Common myeloid progenitor, CD34-positive (primary cell): ENCODE measurements at regions not wholly inside any gene's neighbourhood (a gene's known extent, or its start where the extent isn't known, plus 50 kb on each side); places are given as distances from the start of the nearest gene placed in this dataset.

ENCODE experiments used
- CTCF ChIA-PET: fragments of 350-600 bp; sonication (Branson Sonifier 250); formaldehyde crosslinking; loops from one replicate; lab custom pipeline; 2021; ENCODE audit warnings: antibody characterized with exemption; lab: Charles Lee
- POLR2A ChIA-PET: fragments of 350-600 bp; sonication (Branson Sonifier 250); formaldehyde crosslinking; loops from one replicate; lab custom pipeline; 2021; ENCODE audit warnings: antibody characterized with exemption; lab: Charles Lee
- DNase-seq, 3 donors: peaks; one replicate each; pipeline versions ENCODE4 v3.0.0 to v3.0.0-alpha.2; 2013
- H3K27ac ChIP-seq, 2 experiments: 1 replicate in 1 of 2; 2 replicates in 1 of 2; pipeline ENCODE4 v1.7.0; 2013; ENCODE audit warnings: inconsistent platforms in 2 of 2, low read length in 2 of 2, mild to moderate bottlenecking in 2 of 2, low read depth in 1 of 2, moderate library complexity in 1 of 2; ENCODE audit not compliant: severe bottlenecking in 2 of 2, insufficient read depth in 1 of 2, poor library complexity in 1 of 2
- H3K27me3 ChIP-seq, 5 experiments: replicated peaks in 2 of 5; 1 replicate in 3 of 5; 2 replicates in 2 of 5; pipeline versions ENCODE4 v1.6.1 to v1.7.0; 2013; ENCODE audit warnings: low read length in 4 of 5, mild to moderate bottlenecking in 2 of 5, moderate library complexity in 2 of 5, inconsistent platforms in 1 of 5; ENCODE audit not compliant: insufficient read depth in 5 of 5, control insufficient read depth in 4 of 5
- H3K36me3 ChIP-seq, 4 experiments: 1 replicate in 2 of 4; 2 replicates in 2 of 4; pipeline versions ENCODE4 v1.6.1 to v1.7.0; 2013; ENCODE audit warnings: low read length in 3 of 4, control low read depth in 1 of 4, mild to moderate bottlenecking in 1 of 4; ENCODE audit not compliant: control insufficient read depth in 4 of 4, insufficient read depth in 4 of 4
- H3K4me1 ChIP-seq, 4 experiments: 1 replicate in 3 of 4; 2 replicates in 1 of 4; pipeline versions ENCODE4 v1.6.1 to v1.7.1; 2013; ENCODE audit warnings: low read length in 3 of 4, mild to moderate bottlenecking in 3 of 4, control low read depth in 1 of 4, inconsistent platforms in 1 of 4, moderate library complexity in 1 of 4; ENCODE audit not compliant: control insufficient read depth in 4 of 4, insufficient read depth in 4 of 4; ENCODE audit errors: control extremely low read depth in 1 of 4
- H3K4me3 ChIP-seq, 7 experiments: 1 replicate in 4 of 7; 2 replicates in 3 of 7; pipeline versions ENCODE4 v1.5.1 to v1.7.0; 2013; ENCODE audit warnings: mild to moderate bottlenecking in 7 of 7, low read length in 6 of 7, moderate library complexity in 6 of 7, inconsistent platforms in 2 of 7, low read depth in 2 of 7, control low read depth in 1 of 7; ENCODE audit not compliant: insufficient read depth in 4 of 7, control insufficient read depth in 1 of 7; ENCODE audit errors: extremely low read depth in 1 of 7
- H3K9me3 ChIP-seq, 5 experiments: 1 replicate in 4 of 5; 2 replicates in 1 of 5; pipeline versions ENCODE4 v1.6.1 to v1.7.1; 2013; ENCODE audit warnings: low read length in 4 of 5, mild to moderate bottlenecking in 2 of 5, inconsistent platforms in 1 of 5, low read depth in 1 of 5, moderate library complexity in 1 of 5; ENCODE audit not compliant: control insufficient read depth in 4 of 5, insufficient read depth in 2 of 5; ENCODE audit errors: control extremely low read depth in 1 of 5
- WGBS: methylation state at CpG from one replicate; pipeline ENCODE4 v1.1.5; 2013; ENCODE audit not compliant: insufficient coverage; 5-methylcytosine and 5-hydroxymethylcytosine counted together

DNA sequence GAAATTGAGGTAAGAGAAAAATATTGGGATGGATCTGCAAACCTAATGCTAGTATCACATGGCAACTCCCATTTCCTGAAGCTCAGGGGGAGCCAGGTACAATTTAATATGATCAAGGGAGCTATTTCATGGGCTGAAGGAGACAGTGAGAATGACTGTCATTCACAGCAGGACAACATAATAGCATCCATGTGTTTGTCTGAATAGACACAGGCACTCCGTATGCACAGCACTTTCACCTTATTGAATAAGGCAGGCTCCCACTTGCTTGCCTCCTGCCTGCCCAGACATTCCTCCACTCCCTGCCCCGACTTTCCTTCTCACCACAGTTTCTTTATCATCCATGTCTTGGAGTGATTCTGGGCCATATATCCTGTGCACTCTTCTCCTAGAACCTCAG, 156.6 kb upstream of the SLC24A5 start:
- 92% methylated on average over 2 of the region's 2 CpGs for WGBS
- Histone ChIP-seq H3K27ac (no peak overlapping the region), H3K4me1 (peaks cover 0 to 20% (median 14%) of the 10 kb centered on the region in 4 experiments), H3K36me3 (no peaks in the 10 kb centered on the region), H3K27me3 (no peaks in the 10 kb centered on the region), H3K9me3 (no peaks in the 10 kb centered on the region), H3K4me3 (no peak overlapping the region)
- no peak for DNase-seq
- ChIA-PET POLR2A (no interaction called here), CTCF (no interaction called here)

- CTCF ChIA-PET: no interaction called here
Observed at GRCh38 chr15:47965297-47965696, 155.5 kb upstream of the SLC24A5 start.

GRCh38 chr15:47968593-47968992, 152.2 kb upstream of the SLC24A5 start:
- POLR2A ChIA-PET: no interaction called here
- 100% methylated on average over 1 of the region's 1 CpG for WGBS

More at GRCh38 chr15:47965297-47965696, 155.5 kb upstream of the SLC24A5 start:
- Histone ChIP-seq H3K27ac (no peak overlapping the region), H3K36me3 (no peaks in the 10 kb centered on the region), H3K9me3 (no peaks in the 10 kb centered on the region), H3K4me3 (no peak overlapping the region), H3K27me3 (no peaks in the 10 kb centered on the region), H3K4me1 (peaks cover 0 to 16% (median 11%) of the 10 kb centered on the region in 4 experiments)
- WGBS: 95% methylated on average over 4 of the region's 4 CpGs
- POLR2A ChIA-PET: no interaction called here
- DNase-seq: no peak

GRCh38 chr15:47971637-47972036, 149.2 kb upstream of the SLC24A5 start:
- Histone ChIP-seq H3K27ac (no peak overlapping the region), H3K4me1 (no peaks in the 10 kb centered on the region), H3K36me3 (no peaks in the 10 kb centered on the region), H3K27me3 (no peaks in the 10 kb centered on the region), H3K4me3 (no peak overlapping the region), H3K9me3 (no peaks in the 10 kb centered on the region)
- ChIA-PET CTCF (no interaction called here), POLR2A (no interaction called here)
- WGBS: 95% methylated on average over 4 of the region's 4 CpGs
- no peak for DNase-seq

More at GRCh38 chr15:47968593-47968992, 152.2 kb upstream of the SLC24A5 start:
- no peak for DNase-seq
- H3K27me3 ChIP-seq: no peaks in the 10 kb centered on the region
- H3K4me3 ChIP-seq: no peak overlapping the region
- no peaks in the 10 kb centered on the region for H3K9me3 ChIP-seq
- no peak overlapping the region for H3K27ac ChIP-seq
- H3K36me3 ChIP-seq: no peaks in the 10 kb centered on the region
- CTCF ChIA-PET: interaction anchor here (1.3 kb wide), 1 partner anchor 9 kb away, joined by 4 read pairs; no protein-coding TSS in a partner anchor
- H3K4me1 ChIP-seq: no peaks in the 10 kb centered on the region

- 96% methylated on average over 2 of the region's 3 CpGs for WGBS
- DNase-seq: no peak
- Histone ChIP-seq H3K4me3 (no peak overlapping the region), H3K36me3 (no peaks in the 10 kb centered on the region), H3K27ac (no peak overlapping the region), H3K27me3 (no peaks in the 10 kb centered on the region), H3K9me3 (no peaks in the 10 kb centered on the region), H3K4me1 (no peaks in the 10 kb centered on the region)
- ChIA-PET CTCF (interaction anchor here (4.0 kb wide), 1 partner anchor 16 kb away, joined by 22 read pairs; no protein-coding TSS in a partner anchor), POLR2A (no interaction called here)
Observed at GRCh38 chr15:47972738-47973137, 148.1 kb upstream of the SLC24A5 start.

GRCh38 chr15:47974724-47975123, 146.1 kb upstream of the SLC24A5 start:
- H3K36me3 ChIP-seq: no peaks in the 10 kb centered on the region
- H3K9me3 ChIP-seq: no peaks in the 10 kb centered on the region
- ChIA-PET CTCF (interaction anchor here (1.0 to 4.0 kb wide), 2 partner anchors 13 to 14 kb away, joined by 3 to 22 read pairs; no protein-coding TSS in a partner anchor), POLR2A (no interaction called here)
- no peaks in the 10 kb centered on the region for H3K4me1 ChIP-seq
- WGBS: 100% methylated on average over 1 of the region's 1 CpG
- H3K27ac ChIP-seq: no peak overlapping the region
- DNase-seq: no peak
- no peaks in the 10 kb centered on the region for H3K27me3 ChIP-seq
- no peak overlapping the region for H3K4me3 ChIP-seq

GRCh38 chr15:47975427-47975826, 145.4 kb upstream of the SLC24A5 start:
- no peak overlapping the region for H3K27ac ChIP-seq
- no peaks in the 10 kb centered on the region for H3K9me3 ChIP-seq
- H3K36me3 ChIP-seq: no peaks in the 10 kb centered on the region
- no peaks in the 10 kb centered on the region for H3K27me3 ChIP-seq
- no peak for DNase-seq
- H3K4me1 ChIP-seq: no peaks in the 10 kb centered on the region
- POLR2A ChIA-PET: no interaction called here
- CTCF ChIA-PET: interaction anchor here (1.1 to 4.0 kb wide), 2 partner anchors 14 to 474 kb away, joined by 3 to 22 read pairs; no protein-coding TSS in a partner anchor
- no peak overlapping the region for H3K4me3 ChIP-seq
